K562 (cell line): ENCODE measurements at regions not wholly inside any gene's neighbourhood (a gene's known extent, or its start where the extent isn't known, plus 50 kb on each side); places are given as distances from the start of the nearest gene placed in this dataset.

ENCODE experiments used
- ATAC-seq: fragments of 200-7000 bp; cut with Tn5 transposase; 3 replicates; pipeline ENCODE4 v1.9.1; 2020; ENCODE audit warnings: moderate library complexity
- BruUV-seq: library from RNA; stranded (reverse); fragments of 400-500 nt; replicated peaks from 2 replicates; lab custom pipeline; 2021; lab: Mats Ljungman, UMichigan
- CTCF ChIA-PET: fragments of 300-600 bp; formaldehyde crosslinking; extraction: SDS; loops from one replicate; lab custom pipeline; 2021; ENCODE audit warnings: low intra/inter-chr PET ratio; lab: Yijun Ruan, JAX
- POLR2A ChIA-PET: fragments of 300-600, 350-650 bp; sonication (Branson Sonifier 250); formaldehyde crosslinking; extraction: SDS; loops from one replicate; lab custom pipeline; 2021; ENCODE audit warnings: antibody characterized with exemption, inconsistent platforms; lab: Yijun Ruan, JAX
- DNase-seq, 4 experiments: peaks; one replicate each; pipeline versions ENCODE4 v3.0.0 to v3.0.0-alpha.2; 2011 to 2018; ENCODE audit warnings: low spot score in 3 of 4, mixed read lengths in 3 of 4; ENCODE audit errors: extremely low read depth in 1 of 4
- FAIRE-seq: peaks from 2 replicates; lab custom pipeline; 2011; peaks lifted over from hg19 to GRCh38; lab: Jason Lieb, UNC
- H2AFZ ChIP-seq: 2 replicates; pipeline ENCODE4 v1.6.0; 2011; ENCODE audit warnings: low read depth, low read length, control low read depth, inconsistent platforms
- H3K27ac ChIP-seq: fragments of 200-600 bp; 3 replicates; pipeline ENCODE4 v1.8.0; 2011; ENCODE audit warnings: low read depth, mild to moderate bottlenecking, control low read depth, inconsistent platforms, low read length, moderate library complexity, mixed read lengths; ENCODE audit errors: extremely low read depth
- H3K27me3 ChIP-seq, 2 experiments: fragments of 300-600 bp in 1 of 2; 2 replicates in 1 of 2; 3 replicates in 1 of 2; pipeline versions ENCODE4 v1.6.0 to v1.8.0; 2011; ENCODE audit warnings: inconsistent platforms in 2 of 2, low read length in 2 of 2, mild to moderate bottlenecking in 1 of 2, mixed read lengths in 1 of 2, moderate library complexity in 1 of 2; ENCODE audit not compliant: control insufficient read depth in 2 of 2, insufficient read depth in 2 of 2
- H3K36me3 ChIP-seq: fragments of 300-600 bp; 3 replicates; pipeline ENCODE4 v1.8.0; 2011; ENCODE audit warnings: mild to moderate bottlenecking, low read length, inconsistent platforms; ENCODE audit not compliant: control insufficient read depth, insufficient read depth
- H3K4me1 ChIP-seq, 2 experiments: fragments of 200-600 bp in 1 of 2; replicated peaks in 1 of 2; 2 replicates in 1 of 2; 3 replicates in 1 of 2; pipeline versions ENCODE4 v1.5.1 to v1.8.0; 2011; ENCODE audit warnings: inconsistent platforms in 2 of 2, low read length in 2 of 2, mild to moderate bottlenecking in 1 of 2, mixed read lengths in 1 of 2, moderate library complexity in 1 of 2; ENCODE audit not compliant: control insufficient read depth in 2 of 2, insufficient read depth in 2 of 2
- H3K4me2 ChIP-seq: 2 replicates; pipeline ENCODE4 v1.6.1; 2011; ENCODE audit warnings: low read length, control low read depth, inconsistent platforms, mixed read lengths; ENCODE audit not compliant: insufficient read depth
- H3K4me3 ChIP-seq: fragments of 200-600 bp; sonication (generic), shearing (Covaris generic); 2 replicates; pipeline ENCODE4 v1.5.1; 2016; ENCODE audit warnings: control low read depth, inconsistent platforms
- H3K79me2 ChIP-seq: fragments of 200-600 bp; 3 replicates; pipeline ENCODE4 v1.8.0; 2011; ENCODE audit warnings: low read length, inconsistent platforms; ENCODE audit not compliant: control insufficient read depth, insufficient read depth
- H3K9ac ChIP-seq, 2 experiments: 2 replicates each; pipeline versions ENCODE4 v1.6.0 to v1.6.1; 2011; ENCODE audit warnings: low read depth in 2 of 2, low read length in 2 of 2, control low read depth in 1 of 2, inconsistent platforms in 1 of 2, mild to moderate bottlenecking in 1 of 2, mixed read lengths in 1 of 2; ENCODE audit not compliant: insufficient read depth in 1 of 2
- H3K9me1 ChIP-seq: one replicate; pipeline ENCODE4 v1.6.0; 2011; ENCODE audit warnings: inconsistent platforms, mild to moderate bottlenecking, low read length, moderate library complexity; ENCODE audit not compliant: control insufficient read depth, insufficient read depth
- H3K9me3 ChIP-seq: replicated peaks from 2 replicates; pipeline ENCODE4 v1.5.1; 2011; ENCODE audit warnings: low read depth, low read length, inconsistent platforms; ENCODE audit not compliant: control insufficient read depth, insufficient read depth
- H4K20me1 ChIP-seq: replicated peaks from 2 replicates; pipeline ENCODE4 v1.6.1; 2011; ENCODE audit warnings: low read length, inconsistent platforms, mixed read lengths; ENCODE audit not compliant: control insufficient read depth, insufficient read depth
- BHLHE40 ChIP-seq: IDR thresholded peaks from 2 replicates; pipeline ENCODE4 v1.6.1; 2011; ENCODE audit warnings: low read length, improper control_type of control experiment
- HEY1 ChIP-seq: fragments of 250-450 bp; sonication (Bioruptor Pico); IDR thresholded peaks from 2 replicates; pipeline ENCODE4 v1.5.0; 2020; ENCODE audit warnings: mild to moderate bottlenecking, moderate library complexity, borderline replicate concordance
- ILK ChIP-seq: fragments of 450-650 bp; IDR thresholded peaks from 2 replicates; pipeline ENCODE4 v1.6.1; 2016; ENCODE audit warnings: missing genetic modification characterization, low read depth, mild to moderate bottlenecking, missing compliant biosample characterization, moderate library complexity, borderline replicate concordance
- KAT2B ChIP-seq: IDR thresholded peaks from one replicate; pipeline ENCODE4 v1.6.1; 2012; ENCODE audit warnings: low read depth, mild to moderate bottlenecking, control low read depth, inconsistent platforms, low read length, moderate library complexity
- MAFK ChIP-seq: IDR thresholded peaks from 2 replicates; pipeline ENCODE4 v1.6.1; 2011; ENCODE audit warnings: low read length, improper control_type of control experiment
- MBD2 ChIP-seq: sonication (generic); IDR thresholded peaks from 2 replicates; pipeline ENCODE4 v1.6.1; 2016; ENCODE audit warnings: low read depth, borderline replicate concordance
- OTX1 ChIP-seq: fragments of 450-650 bp; formaldehyde crosslinking; IDR thresholded peaks from 2 replicates; pipeline ENCODE4 v1.4.0; 2022; ENCODE audit warnings: mild to moderate bottlenecking
- RBM17 ChIP-seq: fragments of 200-400 bp; formaldehyde crosslinking; IDR thresholded peaks from 2 replicates; pipeline ENCODE4 v1.6.1; 2017; ENCODE audit warnings: low read depth, mild to moderate bottlenecking, low read length, borderline replicate concordance
- YBX1 ChIP-seq: fragments of 450-650 bp; IDR thresholded peaks from 2 replicates; pipeline ENCODE4 v1.7.1; 2016; ENCODE audit warnings: mild to moderate bottlenecking
- ZFP91 ChIP-seq: sonication (generic); formaldehyde crosslinking; IDR thresholded peaks from 2 replicates; pipeline ENCODE4 v1.8.0; 2022; ENCODE audit warnings: mild to moderate bottlenecking, missing genetic modification reagents
- ZFPM2 ChIP-seq: fragments of 250-450 bp; sonication (Bioruptor Pico); IDR thresholded peaks from 2 replicates; pipeline ENCODE4 v1.5.1; 2022; ENCODE audit warnings: mild to moderate bottlenecking
- ZNF830 ChIP-seq: fragments of 250-450 bp; sonication (Bioruptor Pico); IDR thresholded peaks from 2 replicates; pipeline ENCODE4 v1.5.0; 2021; ENCODE audit warnings: mild to moderate bottlenecking
- WGBS: fragments of 100-300 bp; shearing (Covaris generic); methylation state at CpG from one replicate; pipeline ENCODE4 v1.1.6; 2016; ENCODE audit warnings: low coverage, mixed read lengths; ENCODE audit not compliant: insufficient coverage; ENCODE audit errors: missing lambda C conversion rate; 5-methylcytosine and 5-hydroxymethylcytosine counted together
- in situ Hi-C: fragments of 300-500 bp; cut with MboI; formaldehyde crosslinking; loops from 4 replicates; pipeline ENCODE4 v1.15.0; 2018; ENCODE audit warnings: inconsistent platforms, mixed read lengths
- intact Hi-C: fragments of 100-400 bp; cut with micrococcal nuclease; formaldehyde crosslinking; loops from 2 replicates; pipeline ENCODE4 v1.14.2; 2022
- TF ChIP-seq, protein P1 (sequence below): fragments of 200-800 bp; sonication (Bioruptor generic); IDR thresholded peaks from 2 replicates; pipeline ENCODE4 v1.6.1; 2017; ENCODE audit warnings: missing genetic modification characterization, missing compliant biosample characterization
- TF ChIP-seq, protein P2 (sequence below), 3 experiments: fragments of 200-800 bp in 1 of 3; sonication (Bioruptor generic) in 1 of 3; sonication (generic) in 1 of 3; formaldehyde crosslinking in 1 of 3; IDR thresholded peaks; 2 replicates each; pipeline versions ENCODE4 v1.6.1 to v1.8.0; 2016 to 2022; ENCODE audit warnings: mild to moderate bottlenecking in 2 of 3, missing compliant biosample characterization in 2 of 3, missing genetic modification characterization in 2 of 3, missing genetic modification reagents in 1 of 3
- TF ChIP-seq, protein P3 (sequence below): fragments of 250-450 bp; sonication (Bioruptor Pico); IDR thresholded peaks from 2 replicates; pipeline ENCODE4 v1.5.0; 2020; ENCODE audit warnings: mild to moderate bottlenecking, borderline replicate concordance

DNA sequence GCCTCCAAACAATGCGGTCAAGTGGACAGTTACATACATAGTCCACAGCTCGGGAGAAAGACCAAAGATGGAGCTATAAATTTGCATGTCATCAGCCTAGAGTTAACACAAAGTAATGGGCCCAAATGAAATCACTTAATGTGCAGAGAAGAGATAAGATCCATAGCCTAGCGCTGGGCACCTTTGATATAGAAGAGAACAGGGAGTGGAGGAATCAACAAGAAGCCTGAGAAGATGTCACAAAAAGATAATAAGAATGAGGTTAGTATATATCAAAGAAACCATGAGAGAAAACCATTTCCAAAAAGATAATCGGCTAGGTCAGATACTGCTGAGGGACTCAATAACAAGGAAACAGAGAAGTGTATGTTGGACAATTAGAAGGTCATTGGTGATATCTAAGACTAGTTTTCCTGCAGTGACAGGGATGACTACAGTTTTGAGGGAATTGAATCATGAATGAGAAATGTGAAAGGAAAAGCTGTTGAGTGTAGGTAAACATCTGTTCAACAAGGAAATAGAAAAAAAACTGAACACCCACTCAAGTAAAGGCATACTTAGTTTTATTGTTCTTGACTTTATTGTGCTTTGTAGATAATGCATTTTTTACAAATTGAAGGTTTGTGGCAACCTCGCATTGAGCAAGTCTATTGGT is 68.7 kb upstream of the CDH6 start (continued):
- TF ChIP-seq ZNF830, result no peak

DNA sequence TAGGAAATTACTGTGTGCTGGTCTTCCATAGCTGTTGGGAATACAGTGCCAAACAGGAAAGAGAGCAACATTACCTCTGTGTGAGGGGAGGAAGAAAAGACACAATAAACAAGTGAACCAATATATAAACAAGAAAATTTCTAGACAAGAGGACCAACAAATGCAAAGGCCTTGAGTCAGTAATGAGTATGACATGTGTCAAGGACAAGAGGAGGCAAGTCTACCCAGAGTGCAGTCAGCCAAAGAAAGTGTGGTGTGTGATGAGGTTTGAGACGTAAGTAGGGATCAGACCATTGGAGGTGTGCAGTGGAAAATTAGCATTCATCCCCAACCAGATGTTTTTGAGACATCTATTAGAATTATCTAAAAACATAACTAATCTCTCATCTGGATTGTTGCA is 69.5 kb upstream of the CDH6 start:
- Histone ChIP-seq H3K4me2 (no peak overlapping the region), H3K4me1 (no peaks in the 10 kb centered on the region), H3K27me3 (no peaks in the 10 kb centered on the region), H3K9ac (no peak overlapping the region), H3K79me2 (no peaks in the 10 kb centered on the region), H3K27ac (no peak overlapping the region), H2AFZ (no peak overlapping the region), H3K9me3 (no peaks in the 10 kb centered on the region), H4K20me1 (no peaks in the 10 kb centered on the region), H3K9me1 (no peaks in the 10 kb centered on the region), H3K4me3 (no peak overlapping the region), H3K36me3 (no peaks in the 10 kb centered on the region)
- WGBS, result 0% methylated on average over 1 of the region's 1 CpG
- BruUV-seq, result no TSS peak
- CTCF ChIA-PET, result no interaction called here
- POLR2A ChIA-PET, result no interaction called here
- intact Hi-C loops (no loop called here), in situ Hi-C loops (no loop called here)
- DNase-seq (no peak), ATAC-seq (no peak), FAIRE-seq (no peak)
- no peak for TF ChIP-seq MBD2
- no peak for TF ChIP-seq ZFP91 (CRISPR knock-in tag)
- TF ChIP-seq BHLHE40, result no peak
- no peak for TF ChIP-seq YBX1
- TF ChIP-seq MAFK, result no peak
- TF ChIP-seq KAT2B, result no peak
- TF ChIP-seq RBM17, result no peak
- no peak for TF ChIP-seq ZFPM2
- TF ChIP-seq HEY1 (CRISPR knock-in tag), result no peak
- no peak for TF ChIP-seq ILK (tag)
- TF ChIP-seq, protein P1, sequence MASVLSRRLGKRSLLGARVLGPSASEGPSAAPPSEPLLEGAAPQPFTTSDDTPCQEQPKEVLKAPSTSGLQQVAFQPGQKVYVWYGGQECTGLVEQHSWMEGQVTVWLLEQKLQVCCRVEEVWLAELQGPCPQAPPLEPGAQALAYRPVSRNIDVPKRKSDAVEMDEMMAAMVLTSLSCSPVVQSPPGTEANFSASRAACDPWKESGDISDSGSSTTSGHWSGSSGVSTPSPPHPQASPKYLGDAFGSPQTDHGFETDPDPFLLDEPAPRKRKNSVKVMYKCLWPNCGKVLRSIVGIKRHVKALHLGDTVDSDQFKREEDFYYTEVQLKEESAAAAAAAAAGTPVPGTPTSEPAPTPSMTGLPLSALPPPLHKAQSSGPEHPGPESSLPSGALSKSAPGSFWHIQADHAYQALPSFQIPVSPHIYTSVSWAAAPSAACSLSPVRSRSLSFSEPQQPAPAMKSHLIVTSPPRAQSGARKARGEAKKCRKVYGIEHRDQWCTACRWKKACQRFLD, result no peak
- TF ChIP-seq OTX1 (CRISPR knock-in tag), result no peak
- TF ChIP-seq, protein P2, sequence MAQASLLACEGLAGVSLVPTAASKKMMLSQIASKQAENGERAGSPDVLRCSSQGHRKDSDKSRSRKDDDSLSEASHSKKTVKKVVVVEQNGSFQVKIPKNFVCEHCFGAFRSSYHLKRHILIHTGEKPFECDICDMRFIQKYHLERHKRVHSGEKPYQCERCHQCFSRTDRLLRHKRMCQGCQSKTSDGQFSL (CRISPR knock-in tag; IDR thresholded peaks at IDR 0.05), result no peak
- TF ChIP-seq, protein P2 (tag; IDR thresholded peaks at IDR 0.05), result no peak
- TF ChIP-seq, protein P3, sequence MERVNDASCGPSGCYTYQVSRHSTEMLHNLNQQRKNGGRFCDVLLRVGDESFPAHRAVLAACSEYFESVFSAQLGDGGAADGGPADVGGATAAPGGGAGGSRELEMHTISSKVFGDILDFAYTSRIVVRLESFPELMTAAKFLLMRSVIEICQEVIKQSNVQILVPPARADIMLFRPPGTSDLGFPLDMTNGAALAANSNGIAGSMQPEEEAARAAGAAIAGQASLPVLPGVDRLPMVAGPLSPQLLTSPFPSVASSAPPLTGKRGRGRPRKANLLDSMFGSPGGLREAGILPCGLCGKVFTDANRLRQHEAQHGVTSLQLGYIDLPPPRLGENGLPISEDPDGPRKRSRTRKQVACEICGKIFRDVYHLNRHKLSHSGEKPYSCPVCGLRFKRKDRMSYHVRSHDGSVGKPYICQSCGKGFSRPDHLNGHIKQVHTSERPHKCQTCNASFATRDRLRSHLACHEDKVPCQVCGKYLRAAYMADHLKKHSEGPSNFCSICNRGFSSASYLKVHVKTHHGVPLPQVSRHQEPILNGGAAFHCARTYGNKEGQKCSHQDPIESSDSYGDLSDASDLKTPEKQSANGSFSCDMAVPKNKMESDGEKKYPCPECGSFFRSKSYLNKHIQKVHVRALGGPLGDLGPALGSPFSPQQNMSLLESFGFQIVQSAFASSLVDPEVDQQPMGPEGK, result no peak
